GM10248 (cell line): ENCODE measurements at regions not wholly inside any gene's neighbourhood (a gene's known extent, or its start where the extent isn't known, plus 50 kb on each side); places are given as distances from the start of the nearest gene placed in this dataset.

Experiments used
- CTCF ChIA-PET: fragments of 300-600 bp; sonication (Branson Sonifier 250); formaldehyde crosslinking; extraction: SDS; loops from one replicate; lab custom pipeline; 2021; ENCODE audit warnings: antibody characterized with exemption; lab: Yijun Ruan, JAX
- POLR2A ChIA-PET: fragments of 350-650 bp; sonication (Branson Sonifier 250); formaldehyde crosslinking; extraction: SDS; loops from one replicate; lab custom pipeline; 2020; ENCODE audit warnings: antibody characterized with exemption; lab: Yijun Ruan, JAX
- DNase-seq: peaks from one replicate; pipeline ENCODE4 v3.0.0; 2012; ENCODE audit errors: extremely low spot score
- CTCF ChIP-seq: IDR thresholded peaks from 2 replicates; pipeline ENCODE4 v1.5.1; 2012; ENCODE audit warnings: mild to moderate bottlenecking, low read depth; ENCODE audit errors: extremely low read depth, missing control alignments, control extremely low read depth

- no peak for TF ChIP-seq CTCF
- CTCF ChIA-PET: interaction anchor here (0.9 to 1.4 kb wide), 4 partner anchors 17 to 391 kb away, joined by 3 read pairs; no protein-coding TSS in a partner anchor
- DNase-seq: no peak
- POLR2A ChIA-PET: no interaction called here
These were observed 504.5 kb downstream of the CD83 start for GRCh38 chr6:14622085-14622484.

DNA sequence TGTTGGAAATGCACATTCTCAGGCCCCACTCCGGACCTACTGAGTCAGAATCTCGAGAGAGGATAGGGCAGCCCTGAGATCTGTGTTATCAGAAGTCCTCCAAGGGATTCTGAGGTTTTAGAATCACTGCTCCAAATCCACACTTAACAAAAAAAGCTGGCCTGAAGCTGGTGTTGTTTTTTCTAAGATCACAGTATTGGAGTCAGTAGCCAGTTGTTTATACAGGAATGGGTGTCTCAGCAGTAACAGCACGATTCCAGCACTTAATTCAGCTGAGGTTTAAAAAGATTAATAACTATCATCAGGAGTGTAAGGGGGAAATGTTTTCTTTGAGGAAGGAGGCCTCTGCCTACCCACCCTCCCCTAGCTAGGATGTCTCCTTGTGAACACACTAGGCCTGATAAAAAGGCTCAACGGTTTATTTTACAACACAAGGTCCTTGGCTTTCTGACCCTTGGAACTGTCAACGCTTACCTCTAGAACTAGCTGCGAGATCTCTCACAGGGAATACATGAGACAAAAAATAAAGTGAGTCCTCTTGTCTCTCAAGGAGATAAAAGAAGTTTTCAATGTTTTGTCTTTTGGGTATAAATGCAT, 505.4 kb downstream of the CD83 start:
- no peak for DNase-seq
- ChIA-PET CTCF (interaction anchor here (0.9 to 1.4 kb wide), 5 partner anchors 18 to 392 kb away, joined by 3 read pairs; no protein-coding TSS in a partner anchor), POLR2A (no interaction called here)

GRCh38 chr6:14625173-14625895, 507.8 kb downstream of the CD83 start:
- DNase-seq: no peak
- ChIA-PET POLR2A (no interaction called here), CTCF (no interaction called here)
- no peak for TF ChIP-seq CTCF

More for the DNA sequence above, 505.4 kb downstream of the CD83 start:
- TF ChIP-seq CTCF: no peak

DNA sequence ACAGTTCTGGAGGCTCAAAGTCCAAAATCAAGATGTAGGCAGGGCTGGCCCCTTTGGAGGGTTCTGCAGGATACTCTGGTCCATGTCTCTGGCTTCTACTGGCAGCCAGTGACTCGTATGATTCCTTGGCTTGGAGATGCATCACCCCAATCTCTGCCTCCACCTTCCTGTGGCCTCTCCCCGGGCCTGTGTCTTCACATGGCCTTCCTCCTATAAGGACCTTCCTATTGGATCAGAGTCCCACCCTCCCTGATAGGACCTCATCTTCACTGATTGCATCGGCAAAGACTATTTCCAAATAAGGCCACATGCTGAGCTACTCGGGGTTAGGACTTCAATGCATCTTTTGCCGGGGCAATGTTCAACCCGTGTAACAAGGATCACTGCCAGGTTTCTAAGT, 509.0 kb downstream of the CD83 start:
- no peak for TF ChIP-seq CTCF
- CTCF ChIA-PET: no interaction called here

DNA sequence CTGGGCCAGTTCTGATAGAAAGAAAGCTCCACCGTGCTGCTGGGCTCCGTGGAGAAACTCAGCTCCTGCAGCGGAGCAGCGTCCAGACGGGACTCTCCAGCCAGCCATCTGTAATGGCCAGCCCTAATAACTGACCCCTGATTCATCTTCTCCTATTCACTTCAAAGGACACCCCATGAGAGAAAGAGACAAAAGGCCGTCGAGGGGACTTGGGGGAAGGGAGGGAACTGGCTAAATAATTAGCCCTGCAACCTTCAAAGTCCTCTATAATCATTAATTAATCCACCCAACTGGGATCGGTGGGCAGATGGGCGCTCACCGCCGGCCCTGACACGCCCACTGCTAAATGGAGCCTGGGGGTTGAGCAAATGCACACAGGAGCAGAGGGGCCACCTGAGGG, 512.4 kb downstream of the CD83 start:
- no peak for TF ChIP-seq CTCF
- POLR2A ChIA-PET: no interaction called here
- CTCF ChIA-PET: no interaction called here
- no peak for DNase-seq

More for the DNA sequence above, 509.0 kb downstream of the CD83 start:
- POLR2A ChIA-PET: no interaction called here
- DNase-seq: no peak

DNA sequence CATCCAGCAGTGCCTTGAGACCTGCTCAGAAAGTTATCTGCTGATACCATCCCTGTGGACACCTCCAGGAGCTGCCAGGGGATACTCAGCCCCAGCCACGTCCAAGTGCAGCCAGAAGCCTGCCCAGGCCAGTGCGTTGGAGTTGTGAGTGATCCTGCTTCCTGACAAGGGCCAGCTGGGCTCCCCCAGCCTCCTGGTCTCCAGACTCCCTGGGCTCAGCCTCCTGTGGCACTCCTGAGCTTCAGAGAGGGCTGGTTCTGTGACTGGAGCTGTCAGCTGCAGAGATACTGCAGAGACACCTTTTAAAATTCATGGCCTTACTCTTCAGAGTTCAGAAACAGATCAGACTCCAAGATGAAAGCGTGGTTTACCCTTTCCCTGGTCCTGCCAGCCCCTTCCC, 515.9 kb downstream of the CD83 start:
- CTCF ChIA-PET: interaction anchor here (0.5 kb wide), 1 partner anchor 834 kb away, joined by 3 read pairs; no protein-coding TSS in a partner anchor
- no peak for TF ChIP-seq CTCF
- POLR2A ChIA-PET: no interaction called here
- no peak for DNase-seq
